Psoas muscle (tissue), 7 donors: ENCODE measurements at regions not wholly inside any gene's neighbourhood (a gene's known extent, or its start where the extent isn't known, plus 50 kb on each side); places are given as distances from the start of the nearest gene placed in this dataset.

Experiments used
- ATAC-seq, 4 donors: fragments of 200-7000 bp; cut with Tn5 transposase; one replicate each; pipeline ENCODE4 v1.9.1; 2020; ENCODE audit warnings: moderate library complexity in 3 of 4, mild to moderate bottlenecking in 2 of 4
- DNase-seq, 2 donors: peaks; one replicate each; pipeline ENCODE4 v3.0.0-alpha.2; 2020
- H3K27ac ChIP-seq: fragments of 200-600 bp; one replicate; pipeline ENCODE4 v1.8.0; 2022
- H3K27me3 ChIP-seq, 3 donors: fragments of 200-600 bp in 1 of 3; one replicate each; pipeline versions ENCODE4 v1.6.1 to v1.8.0; 2013 to 2022; ENCODE audit warnings: low read length in 2 of 3, mild to moderate bottlenecking in 2 of 3, moderate library complexity in 1 of 3; ENCODE audit not compliant: insufficient read depth in 3 of 3
- H3K36me3 ChIP-seq, 2 donors: fragments of 200-600 bp in 1 of 2; one replicate each; pipeline versions ENCODE4 v1.6.1 to v1.8.0; 2013 to 2022; ENCODE audit warnings: low read depth in 1 of 2, mild to moderate bottlenecking in 1 of 2, moderate library complexity in 1 of 2; ENCODE audit not compliant: insufficient read depth in 1 of 2
- H3K4me1 ChIP-seq: fragments of 200-600 bp; one replicate; pipeline ENCODE4 v1.8.0; 2022
- H3K4me3 ChIP-seq: fragments of 200-600 bp; one replicate; pipeline ENCODE4 v1.8.0; 2022; ENCODE audit warnings: mild to moderate bottlenecking
- H3K9me3 ChIP-seq: fragments of 200-600 bp; one replicate; pipeline ENCODE4 v1.8.0; 2022
- CTCF ChIP-seq: fragments of 200-600 bp; IDR thresholded peaks from one replicate; pipeline ENCODE4 v1.8.0; 2022; ENCODE audit warnings: antibody characterized with exemption
- WGBS, 3 donors: extraction: QIAGEN DNeasy Blood & Tissue Kit; methylation state at CpG; one replicate each; pipeline versions ENCODE4 v1.1.6 to v1.1.7; 2013; 5-methylcytosine and 5-hydroxymethylcytosine counted together
- intact Hi-C, 2 donors: fragments of 100-400 bp; cut with DNase I; formaldehyde crosslinking; loops; one replicate each; pipeline versions ENCODE4 v1.11.0 to v1.14.2; 2022
- donor health status: healthy with polysubstance abuse.
- donor health status: DM: no; HTN: no; CAD: no; lungs with moderate emphysema.
- donor health status: Bipolar disorder and iron deficiency.
- donor health status: healthy.
- donor health status: DM: yes; HTN: yes; CAD: no.
- donor health status: DM: no; HTN: no; CAD: no.
- donor health status: DM: yes; HTN: yes; CAD: no.

- no peak overlapping the region for H3K27ac ChIP-seq
- no peaks in the 10 kb centered on the region for H3K9me3 ChIP-seq
- ATAC-seq: no peak
- H3K36me3 ChIP-seq: no peaks in the 10 kb centered on the region
- no peaks in the 10 kb centered on the region for H3K4me1 ChIP-seq
- DNase-seq: no peak
- no peak overlapping the region for H3K4me3 ChIP-seq
- intact Hi-C loops: no loop called here
- 45 to 90% (median 65%) methylated on average over 2 of the region's 2 CpGs for WGBS, 3 donors
- H3K27me3 ChIP-seq: no peaks in the 10 kb centered on the region
- TF ChIP-seq CTCF: no peak
These were observed 397.6 kb downstream of the PLA2G4A start for GRCh38 chr1:187226396-187226795.

- intact Hi-C loops: no loop called here
- Histone ChIP-seq H3K9me3 (no peaks in the 10 kb centered on the region), H3K36me3 (no peaks in the 10 kb centered on the region), H3K4me3 (no peak overlapping the region), H3K4me1 (no peaks in the 10 kb centered on the region), H3K27ac (no peak overlapping the region), H3K27me3 (no peaks in the 10 kb centered on the region)
- DNase-seq (no peak), ATAC-seq (no peak)
- no peak for TF ChIP-seq CTCF
- 67 to 73% (median 68%) methylated on average over 1 of the region's 1 CpG for WGBS, 3 donors
These were observed 400.0 kb downstream of the PLA2G4A start for GRCh38 chr1:187228790-187229189.

GRCh38 chr1:187229496-187229895 is 400.7 kb downstream of the PLA2G4A start:
- Histone ChIP-seq H3K27ac (no peak overlapping the region), H3K27me3 (no peaks in the 10 kb centered on the region), H3K36me3 (no peaks in the 10 kb centered on the region), H3K4me3 (no peak overlapping the region), H3K9me3 (no peaks in the 10 kb centered on the region), H3K4me1 (no peaks in the 10 kb centered on the region)
- DNase-seq (no peak), ATAC-seq (no peak)
- no peak for TF ChIP-seq CTCF
- intact Hi-C loops: no loop called here

- H3K9me3 ChIP-seq: no peaks in the 10 kb centered on the region
- H3K4me1 ChIP-seq: no peaks in the 10 kb centered on the region
- intact Hi-C loops: no loop called here
- no peaks in the 10 kb centered on the region for H3K36me3 ChIP-seq
- WGBS, 3 donors: 14 to 43% (median 24%) methylated on average over 1 of the region's 1 CpG
- no peak for TF ChIP-seq CTCF
- ATAC-seq: no peak
- no peaks in the 10 kb centered on the region for H3K27me3 ChIP-seq
- H3K27ac ChIP-seq: no peak overlapping the region
- DNase-seq: no peak
- no peak overlapping the region for H3K4me3 ChIP-seq
These were observed 406.0 kb downstream of the PLA2G4A start for GRCh38 chr1:187234706-187235105.

GRCh38 chr1:187236199-187236598 is 407.4 kb downstream of the PLA2G4A start:
- Histone ChIP-seq H3K36me3 (no peaks in the 10 kb centered on the region), H3K4me3 (no peak overlapping the region), H3K27ac (no peak overlapping the region), H3K27me3 (no peaks in the 10 kb centered on the region), H3K9me3 (no peaks in the 10 kb centered on the region), H3K4me1 (no peaks in the 10 kb centered on the region)
- no peak for ATAC-seq
- intact Hi-C loops: no loop called here
- TF ChIP-seq CTCF: no peak
- WGBS, 3 donors: 20 to 34% (median 24%) methylated on average over 2 of the region's 2 CpGs
- DNase-seq: no peak
